OCI-LY7 (cell line): ENCODE measurements at regions not wholly inside any gene's neighbourhood (a gene's known extent, or its start where the extent isn't known, plus 50 kb on each side); places are given as distances from the start of the nearest gene placed in this dataset.

Experiments used
- BruUV-seq: library from RNA; stranded (reverse); fragments of 400-500 nt; replicated peaks from 2 replicates; lab custom pipeline; 2021; lab: Mats Ljungman, UMichigan
- CTCF ChIA-PET: fragments of 300-600 bp; sonication (Branson Sonifier 250); formaldehyde crosslinking; loops from one replicate; lab custom pipeline; 2022; ENCODE audit warnings: antibody characterized with exemption; ENCODE audit not compliant: unreplicated experiment; lab: Charles Lee
- POLR2A ChIA-PET: fragments of 300-600 bp; sonication (Branson Sonifier 250); formaldehyde crosslinking; loops from one replicate; lab custom pipeline; 2022; ENCODE audit warnings: antibody characterized with exemption; lab: Charles Lee
- DNase-seq: peaks from one replicate; pipeline ENCODE4 v3.0.0-alpha.2; 2015; ENCODE audit warnings: low spot score
- H2AFZ ChIP-seq: fragments of 200-600 bp; sonication (generic), shearing (Covaris generic); 2 replicates; pipeline ENCODE4 v1.6.1; 2014; ENCODE audit warnings: mild to moderate bottlenecking, antibody characterized with exemption, low read length, moderate library complexity
- H3K27ac ChIP-seq: fragments of 200-600 bp; sonication (generic); 2 replicates; pipeline ENCODE4 v1.5.1; 2014; ENCODE audit warnings: mixed run types, low read depth, mild to moderate bottlenecking, moderate library complexity, low read length, inconsistent platforms; ENCODE audit not compliant: poor library complexity, severe bottlenecking
- H3K36me3 ChIP-seq: fragments of 200-600 bp; sonication (generic); 2 replicates; pipeline ENCODE4 v1.6.1; 2014; ENCODE audit warnings: mild to moderate bottlenecking, antibody characterized with exemption, low read length, moderate library complexity, mixed read lengths; ENCODE audit not compliant: insufficient read depth
- H3K4me1 ChIP-seq: fragments of 200-600 bp; sonication (generic); 2 replicates; pipeline ENCODE4 v1.5.1; 2014; ENCODE audit warnings: mild to moderate bottlenecking, low read length; ENCODE audit not compliant: insufficient read depth, poor library complexity, severe bottlenecking
- H3K4me2 ChIP-seq: fragments of 200-600 bp; sonication (generic); 2 replicates; pipeline ENCODE4 v1.6.1; 2014; ENCODE audit warnings: mild to moderate bottlenecking, low read length
- H3K4me3 ChIP-seq: fragments of 200-600 bp; sonication (generic); 2 replicates; pipeline ENCODE4 v1.5.1; 2014; ENCODE audit warnings: mild to moderate bottlenecking, low read depth, low read length; ENCODE audit not compliant: poor library complexity, severe bottlenecking
- H3K79me2 ChIP-seq: fragments of 200-600 bp; sonication (generic); 2 replicates; pipeline ENCODE4 v1.6.1; 2016; ENCODE audit warnings: low read depth, mild to moderate bottlenecking, low read length, moderate library complexity, mixed read lengths; ENCODE audit not compliant: insufficient read depth
- H3K9me2 ChIP-seq: fragments of 200-600 bp; sonication (generic); 2 replicates; pipeline ENCODE4 v1.6.1; 2016; ENCODE audit warnings: mild to moderate bottlenecking, low read length, mixed read lengths; ENCODE audit not compliant: insufficient read depth
- H3K9me3 ChIP-seq: fragments of 200-600 bp; sonication (generic); 2 replicates; pipeline ENCODE4 v1.6.1; 2014; ENCODE audit warnings: mild to moderate bottlenecking, mixed run types, low read length, mixed read lengths
- H4K20me1 ChIP-seq: fragments of 200-600 bp; sonication (generic); 2 replicates; pipeline ENCODE4 v1.6.1; 2014; ENCODE audit warnings: mild to moderate bottlenecking, antibody characterized with exemption, low read length, moderate library complexity, mixed read lengths; ENCODE audit not compliant: insufficient read depth
- CTCF ChIP-seq: fragments of 200-600 bp; sonication (generic); conservative IDR thresholded peaks from 2 replicates; pipeline ENCODE4 v1.5.1; 2014; ENCODE audit warnings: mild to moderate bottlenecking, antibody characterized with exemption, low read length, moderate library complexity, mixed read lengths
- EZH2phosphoT487 ChIP-seq: fragments of 200-600 bp; sonication (generic); IDR thresholded peaks from 2 replicates; pipeline ENCODE4 v1.6.1; 2018; ENCODE audit warnings: low read depth, borderline replicate concordance, mild to moderate bottlenecking, mixed run types, antibody characterized with exemption, low read length, moderate library complexity, mixed read lengths
- intact Hi-C: fragments of 100-400 bp; cut with micrococcal nuclease; formaldehyde crosslinking; loops from one replicate; pipeline ENCODE4 v1.10.0; 2022; ENCODE audit not compliant: unreplicated experiment

DNA sequence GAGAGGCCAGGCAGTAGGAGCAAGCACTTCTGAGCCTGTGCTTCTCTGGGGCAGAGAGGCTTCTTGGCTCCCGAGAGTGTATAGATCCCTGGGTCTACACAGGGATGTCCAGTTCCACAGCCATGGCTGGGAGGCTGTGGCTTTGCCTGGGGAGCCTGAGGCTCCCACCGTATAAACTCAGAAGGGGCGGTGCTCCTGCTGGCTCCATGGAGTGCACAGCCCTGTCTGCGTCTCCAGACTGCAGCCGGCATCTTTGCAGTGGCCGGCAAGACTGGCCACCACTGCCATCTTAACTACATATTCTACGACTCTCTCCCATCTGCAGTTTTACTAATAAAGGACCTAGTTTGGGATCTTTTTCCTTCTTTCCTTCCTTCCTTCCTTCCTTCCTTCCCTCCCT is 1253.8 kb downstream of the C4orf33 start:
- H3K4me3 ChIP-seq: no peak overlapping the region
- H3K4me2 ChIP-seq: no peak overlapping the region
- ChIA-PET CTCF (no interaction called here), POLR2A (interaction anchor here (0.9 kb wide), 1 partner anchor 9 kb away, joined by 3 read pairs; no protein-coding TSS in a partner anchor)
- H3K79me2 ChIP-seq: no peaks in the 10 kb centered on the region
- BruUV-seq: no TSS peak
- no peaks in the 10 kb centered on the region for H3K36me3 ChIP-seq
- no peak for TF ChIP-seq EZH2phosphoT487
- TF ChIP-seq CTCF: no peak
- H4K20me1 ChIP-seq: no peaks in the 10 kb centered on the region
- intact Hi-C loops: no loop called here
- no peak overlapping the region for H3K27ac ChIP-seq
- H2AFZ ChIP-seq: no peak overlapping the region
- no peak for DNase-seq
- H3K9me2 ChIP-seq: no peaks in the 10 kb centered on the region
- no peaks in the 10 kb centered on the region for H3K4me1 ChIP-seq
- no peaks in the 10 kb centered on the region for H3K9me3 ChIP-seq

DNA sequence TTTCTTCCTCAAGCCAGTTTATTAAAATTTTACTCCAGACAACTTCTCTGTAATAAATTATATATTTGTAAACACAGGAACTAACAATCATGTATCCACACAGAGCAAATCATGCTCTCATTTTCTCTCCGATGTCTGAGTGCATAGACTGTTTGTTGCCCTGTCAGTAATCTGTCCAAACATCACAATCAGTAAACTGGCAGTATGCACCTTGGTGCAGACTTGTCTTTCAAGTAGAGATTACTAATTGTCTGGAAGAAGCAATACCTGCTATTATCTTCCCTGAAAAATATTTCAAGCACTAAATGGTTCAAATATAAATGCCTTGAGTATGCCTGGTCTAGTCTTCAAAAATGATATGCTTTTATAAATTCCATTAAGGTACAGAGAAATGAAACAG is 1260.9 kb downstream of the C4orf33 start:
- no peak overlapping the region for H3K27ac ChIP-seq
- POLR2A ChIA-PET: interaction anchor here (0.8 kb wide), 1 partner anchor 10 kb away, joined by 4 read pairs; no protein-coding TSS in a partner anchor
- no peaks in the 10 kb centered on the region for H3K9me3 ChIP-seq
- TF ChIP-seq CTCF (no peak), EZH2phosphoT487 (no peak)
- peaks cover 38% of the 10 kb centered on the region for H3K4me1 ChIP-seq
- DNase-seq: no peak
- no TSS peak for BruUV-seq
- intact Hi-C loops: no loop called here
- no peaks in the 10 kb centered on the region for H4K20me1 ChIP-seq
- H2AFZ ChIP-seq: peak overlapping the region; percentile 45
- no peaks in the 10 kb centered on the region for H3K36me3 ChIP-seq
- CTCF ChIA-PET: no interaction called here
- H3K4me2 ChIP-seq: no peak overlapping the region
- H3K4me3 ChIP-seq: no peak overlapping the region
- no peaks in the 10 kb centered on the region for H3K9me2 ChIP-seq
- no peaks in the 10 kb centered on the region for H3K79me2 ChIP-seq

DNA sequence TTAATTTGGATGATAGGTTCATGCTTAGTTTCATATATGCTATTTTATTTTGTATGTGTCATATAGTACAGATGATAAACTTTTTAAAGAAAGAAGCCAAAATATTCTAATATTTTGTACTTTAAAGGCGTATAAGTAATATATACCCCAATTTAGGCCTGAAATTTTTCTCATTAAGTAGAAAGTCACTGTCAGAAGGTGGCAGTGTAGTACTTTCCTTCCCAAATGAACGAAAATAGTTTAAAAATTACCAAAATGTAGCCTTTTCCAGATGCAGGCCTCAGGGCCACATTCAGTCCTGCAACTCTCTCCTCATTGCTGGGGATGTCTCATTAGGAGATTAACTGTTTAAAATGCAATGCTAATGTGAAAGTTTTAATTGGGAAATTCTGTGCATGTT is 1263.6 kb downstream of the C4orf33 start:
- TF ChIP-seq CTCF (peak; percentile 84), EZH2phosphoT487 (no peak)
- Histone ChIP-seq H3K36me3 (peaks cover 3% of the 10 kb centered on the region; the same call in 1 of the 2 replicates), H4K20me1 (no peaks in the 10 kb centered on the region), H3K27ac (no peak overlapping the region), H3K9me3 (0 out of 2 replicates have a peak, but pooled peaks cover under 1% of the 10 kb centered on the region), H3K4me3 (no peak overlapping the region), H3K4me2 (peak overlapping the region; percentile 44), H3K4me1 (peaks cover 51% of the 10 kb centered on the region), H3K79me2 (no peaks in the 10 kb centered on the region), H2AFZ (peak overlapping the region; percentile 90), H3K9me2 (no peaks in the 10 kb centered on the region)
- CTCF ChIA-PET: no interaction called here
- BruUV-seq: no TSS peak
- POLR2A ChIA-PET: interaction anchor here (1.3 kb wide), 1 partner anchor 10 kb away, joined by 3 read pairs; no protein-coding TSS in a partner anchor
- DNase-seq: peak; percentile 56
- intact Hi-C loops: loop anchor here (1.0 kb wide), 1 partner anchor 449 kb away; no protein-coding TSS in a partner anchor
